Mesendoderm (in vitro differentiated cells): ENCODE measurements at regions not wholly inside any gene's neighbourhood (a gene's known extent, or its start where the extent isn't known, plus 50 kb on each side); places are given as distances from the start of the nearest gene placed in this dataset.

Experiments used
- DNase-seq: peaks from one replicate; pipeline ENCODE4 v3.0.0; 2013
- H2AK5ac ChIP-seq: 2 replicates; pipeline ENCODE4 v1.6.1; 2013; ENCODE audit warnings: low read length, inconsistent platforms
- H2BK120ac ChIP-seq: 2 replicates; pipeline ENCODE4 v1.6.1; 2013; ENCODE audit warnings: low read depth, mild to moderate bottlenecking, low read length, moderate library complexity, mixed read lengths
- H2BK15ac ChIP-seq: replicated peaks from 2 replicates; pipeline ENCODE4 v1.6.1; 2013; ENCODE audit warnings: low read depth, mild to moderate bottlenecking, moderate library complexity
- H2BK5ac ChIP-seq: 2 replicates; pipeline ENCODE4 v1.6.1; 2013; ENCODE audit warnings: low read length, inconsistent platforms
- H3K18ac ChIP-seq: 2 replicates; pipeline ENCODE4 v1.6.1; 2013; ENCODE audit warnings: mild to moderate bottlenecking, low read length, mixed read lengths
- H3K23ac ChIP-seq: one replicate; pipeline ENCODE4 v1.6.1; 2013; ENCODE audit warnings: low read length
- H3K27ac ChIP-seq: 2 replicates; pipeline ENCODE4 v1.5.1; 2013; ENCODE audit warnings: low read depth, mild to moderate bottlenecking, inconsistent platforms, low read length, moderate library complexity
- H3K27me3 ChIP-seq: 2 replicates; pipeline ENCODE4 v1.6.1; 2013; ENCODE audit warnings: low read length, control low read depth, mild to moderate bottlenecking, inconsistent platforms; ENCODE audit not compliant: insufficient read depth, poor library complexity
- H3K36me3 ChIP-seq: 2 replicates; pipeline ENCODE4 v1.6.1; 2013; ENCODE audit warnings: low read length, inconsistent platforms; ENCODE audit not compliant: control insufficient read depth, insufficient read depth
- H3K4ac ChIP-seq: one replicate; pipeline ENCODE4 v1.6.1; 2013; ENCODE audit warnings: low read depth, mild to moderate bottlenecking, low read length, moderate library complexity
- H3K4me1 ChIP-seq: 2 replicates; pipeline ENCODE4 v1.6.1; 2013; ENCODE audit warnings: low read depth, low read length, inconsistent platforms; ENCODE audit not compliant: control insufficient read depth
- H3K4me2 ChIP-seq: 2 replicates; pipeline ENCODE4 v1.6.1; 2013; ENCODE audit warnings: low read length
- H3K4me3 ChIP-seq: 2 replicates; pipeline ENCODE4 v1.5.1; 2013; ENCODE audit warnings: mild to moderate bottlenecking, low read length
- H3K56ac ChIP-seq: one replicate; pipeline ENCODE4 v1.6.1; 2013; ENCODE audit warnings: low read length
- H3K79me1 ChIP-seq: 2 replicates; pipeline ENCODE4 v1.6.1; 2013; ENCODE audit warnings: low read length, inconsistent platforms
- H3K79me2 ChIP-seq: 2 replicates; pipeline ENCODE4 v1.6.1; 2013; ENCODE audit warnings: mild to moderate bottlenecking, low read length; ENCODE audit not compliant: control insufficient read depth, insufficient read depth
- H3K9ac ChIP-seq: 2 replicates; pipeline ENCODE4 v1.6.1; 2013; ENCODE audit warnings: low read length, inconsistent platforms
- H4K5ac ChIP-seq: one replicate; pipeline ENCODE4 v1.6.1; 2013; ENCODE audit warnings: low read length
- H4K8ac ChIP-seq: one replicate; pipeline ENCODE4 v1.6.1; 2013; ENCODE audit warnings: low read depth, mild to moderate bottlenecking, control low read depth, low read length, moderate library complexity
- WGBS: extraction: QIAGEN DNeasy Blood & Tissue Kit; methylation state at CpG from one replicate; pipeline ENCODE4 v1.1.7; 2013; ENCODE audit warnings: low lambda C conversion rate, missing lambda C conversion rate; ENCODE audit not compliant: insufficient coverage; ENCODE audit errors: extremely low coverage; 5-methylcytosine and 5-hydroxymethylcytosine counted together

- no peak overlapping the region for H3K4ac ChIP-seq
- H3K4me1 ChIP-seq, result no peaks in the 10 kb centered on the region
- H3K4me3 ChIP-seq, result no peak overlapping the region
- no peaks in the 10 kb centered on the region for H3K79me1 ChIP-seq
- H2BK15ac ChIP-seq, result no peak overlapping the region
- H4K8ac ChIP-seq, result no peak overlapping the region
- H2AK5ac ChIP-seq, result no peak overlapping the region
- H3K36me3 ChIP-seq, result no peaks in the 10 kb centered on the region
- no peak for DNase-seq
- no peaks in the 10 kb centered on the region for H3K79me2 ChIP-seq
- no CpG with 5 or more reads among the region's 3 CpGs for WGBS
- H3K56ac ChIP-seq, result no peak overlapping the region
- H3K18ac ChIP-seq, result no peak overlapping the region
- no peak overlapping the region for H2BK5ac ChIP-seq
- H4K5ac ChIP-seq, result no peak overlapping the region
- no peak overlapping the region for H3K9ac ChIP-seq
- H3K23ac ChIP-seq, result no peak overlapping the region
- no peak overlapping the region for H3K4me2 ChIP-seq
- H3K27me3 ChIP-seq, result no peaks in the 10 kb centered on the region
- no peak overlapping the region for H3K27ac ChIP-seq
- H2BK120ac ChIP-seq, result no peak overlapping the region
These were observed 531.0 kb downstream of the METTL4 start for GRCh38 chr18:2040279-2040678.

DNA sequence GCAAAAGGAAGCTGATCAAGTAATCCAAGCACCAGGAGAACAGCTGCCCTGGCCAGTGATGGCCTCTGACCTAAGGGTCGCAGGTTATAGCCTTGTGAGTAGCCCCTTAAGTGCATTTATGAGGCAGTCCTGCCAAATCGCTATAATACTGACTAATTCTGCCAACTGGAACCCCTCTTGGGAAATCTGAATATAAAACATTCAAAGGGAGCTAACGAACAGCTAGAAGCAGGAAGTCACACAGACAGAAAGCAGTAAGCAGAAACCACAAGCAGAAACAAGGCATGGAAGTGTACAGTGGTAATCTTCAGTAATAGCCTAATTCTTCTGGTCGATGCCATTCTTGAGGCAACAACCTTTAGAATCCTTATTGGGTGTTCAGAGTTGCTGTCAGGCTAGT, 521.3 kb downstream of the METTL4 start:
- Histone ChIP-seq H2BK120ac (no peak overlapping the region), H3K9ac (no peak overlapping the region), H3K27ac (no peak overlapping the region), H3K4ac (no peak overlapping the region), H3K18ac (peak overlapping the region; percentile 14), H3K23ac (no peak overlapping the region), H4K5ac (no peak overlapping the region), H3K27me3 (no peaks in the 10 kb centered on the region), H2AK5ac (no peak overlapping the region), H3K79me1 (no peaks in the 10 kb centered on the region), H3K4me3 (no peak overlapping the region), H3K4me1 (no peaks in the 10 kb centered on the region), H2BK15ac (no peak overlapping the region), H3K56ac (no peak overlapping the region), H3K4me2 (no peak overlapping the region), H2BK5ac (no peak overlapping the region), H3K79me2 (no peaks in the 10 kb centered on the region), H4K8ac (no peak overlapping the region), H3K36me3 (no peaks in the 10 kb centered on the region)
- WGBS, result no CpG with 5 or more reads among the region's 4 CpGs
- no peak for DNase-seq

GRCh38 chr18:2050702-2051201, 520.6 kb downstream of the METTL4 start:
- H2BK5ac ChIP-seq, result no peak overlapping the region
- no peak overlapping the region for H4K8ac ChIP-seq
- H3K4ac ChIP-seq, result no peak overlapping the region
- H3K79me2 ChIP-seq, result no peaks in the 10 kb centered on the region
- DNase-seq, result no peak
- no peak overlapping the region for H2BK120ac ChIP-seq
- no peaks in the 10 kb centered on the region for H3K27me3 ChIP-seq
- no peak overlapping the region for H3K27ac ChIP-seq
- H3K79me1 ChIP-seq, result no peaks in the 10 kb centered on the region
- no peak overlapping the region for H2BK15ac ChIP-seq
- H3K4me1 ChIP-seq, result no peaks in the 10 kb centered on the region
- H3K18ac ChIP-seq, result no peak overlapping the region
- no peak overlapping the region for H2AK5ac ChIP-seq
- H3K36me3 ChIP-seq, result no peaks in the 10 kb centered on the region
- no peak overlapping the region for H3K9ac ChIP-seq
- H3K4me3 ChIP-seq, result no peak overlapping the region
- no peak overlapping the region for H4K5ac ChIP-seq
- no CpG with 5 or more reads among the region's 3 CpGs for WGBS
- H3K4me2 ChIP-seq, result no peak overlapping the region
- H3K23ac ChIP-seq, result no peak overlapping the region
- H3K56ac ChIP-seq, result no peak overlapping the region

- H3K36me3 ChIP-seq, result no peaks in the 10 kb centered on the region
- no peak overlapping the region for H2BK120ac ChIP-seq
- H3K23ac ChIP-seq, result no peak overlapping the region
- no peak overlapping the region for H3K9ac ChIP-seq
- no peak overlapping the region for H4K5ac ChIP-seq
- WGBS, result no CpG with 5 or more reads among the region's 3 CpGs
- H3K4me1 ChIP-seq, result peaks cover 7% of the 10 kb centered on the region
- H3K56ac ChIP-seq, result no peak overlapping the region
- no peak overlapping the region for H4K8ac ChIP-seq
- no peak overlapping the region for H2AK5ac ChIP-seq
- H3K27me3 ChIP-seq, result no peaks in the 10 kb centered on the region
- no peaks in the 10 kb centered on the region for H3K79me2 ChIP-seq
- no peak overlapping the region for H2BK5ac ChIP-seq
- H3K18ac ChIP-seq, result no peak overlapping the region
- H3K4me3 ChIP-seq, result no peak overlapping the region
- H3K4me2 ChIP-seq, result no peak overlapping the region
- H3K4ac ChIP-seq, result no peak overlapping the region
- no peaks in the 10 kb centered on the region for H3K79me1 ChIP-seq
- no peak overlapping the region for H2BK15ac ChIP-seq
- no peak overlapping the region for H3K27ac ChIP-seq
- DNase-seq, result no peak
These were observed 517.7 kb downstream of the METTL4 start for GRCh38 chr18:2053490-2054089.

DNA sequence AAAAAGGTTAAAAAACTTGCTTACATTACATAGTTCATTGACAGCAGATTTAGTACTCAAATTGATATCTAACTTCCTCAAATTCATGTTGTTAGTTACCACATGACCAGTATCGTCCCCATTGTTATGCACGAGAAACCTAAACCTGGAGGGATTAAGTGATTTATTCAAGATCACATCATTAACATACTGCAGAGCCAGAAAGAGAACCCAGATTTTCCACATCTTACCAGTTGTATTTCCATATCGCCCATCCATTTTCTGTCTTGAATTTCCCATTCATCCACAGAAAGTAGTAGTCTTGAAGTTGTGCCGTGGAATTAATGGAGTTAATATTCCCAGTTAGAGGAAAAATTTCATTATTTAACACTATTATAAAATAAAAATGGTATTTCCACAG, 512.0 kb downstream of the METTL4 start:
- Histone ChIP-seq H3K79me2 (no peaks in the 10 kb centered on the region), H2BK15ac (no peak overlapping the region), H4K5ac (no peak overlapping the region), H3K4me2 (no peak overlapping the region), H3K4me1 (peaks cover 7% of the 10 kb centered on the region), H3K27ac (no peak overlapping the region), H2BK120ac (no peak overlapping the region), H2BK5ac (no peak overlapping the region), H3K36me3 (no peaks in the 10 kb centered on the region), H3K9ac (no peak overlapping the region), H3K18ac (no peak overlapping the region), H3K23ac (no peak overlapping the region), H2AK5ac (no peak overlapping the region), H4K8ac (no peak overlapping the region), H3K79me1 (no peaks in the 10 kb centered on the region), H3K27me3 (no peaks in the 10 kb centered on the region), H3K4ac (no peak overlapping the region), H3K56ac (no peak overlapping the region), H3K4me3 (no peak overlapping the region)
- WGBS, result no CpG with 5 or more reads among the region's 4 CpGs
- no peak for DNase-seq

DNA sequence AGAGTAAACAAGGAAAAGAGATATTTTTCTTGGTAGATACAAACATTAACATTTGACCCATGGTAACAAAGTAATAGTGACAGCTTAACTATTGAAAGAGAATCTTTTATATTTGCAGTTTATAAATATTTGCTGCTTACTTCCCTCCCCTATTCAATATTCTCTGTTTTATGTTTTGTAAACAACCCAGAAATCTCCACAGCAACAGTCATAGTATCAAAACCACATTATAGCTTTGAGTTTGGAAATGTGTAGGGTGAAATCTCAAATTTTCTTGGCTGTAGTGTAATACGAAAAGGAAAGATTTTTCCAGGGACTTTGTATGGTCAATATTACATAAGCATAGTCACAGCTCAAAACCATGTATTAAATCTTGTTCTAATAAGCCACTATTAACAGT, 511.2 kb downstream of the METTL4 start:
- Histone ChIP-seq H4K5ac (no peak overlapping the region), H3K27me3 (no peaks in the 10 kb centered on the region), H3K23ac (no peak overlapping the region), H3K4me2 (no peak overlapping the region), H3K36me3 (no peaks in the 10 kb centered on the region), H4K8ac (no peak overlapping the region), H3K79me1 (no peaks in the 10 kb centered on the region), H3K27ac (no peak overlapping the region), H3K4me3 (no peak overlapping the region), H3K56ac (no peak overlapping the region), H3K18ac (no peak overlapping the region), H3K9ac (no peak overlapping the region), H3K79me2 (no peaks in the 10 kb centered on the region), H2AK5ac (no peak overlapping the region), H2BK5ac (no peak overlapping the region), H2BK15ac (no peak overlapping the region), H2BK120ac (no peak overlapping the region), H3K4ac (no peak overlapping the region), H3K4me1 (peaks cover 7% of the 10 kb centered on the region)
- DNase-seq, result no peak
- no CpG with 5 or more reads among the region's 1 CpG for WGBS
